GM12878 (cell line): ENCODE measurements at regions not wholly inside any gene's neighbourhood (a gene's known extent, or its start where the extent isn't known, plus 50 kb on each side); places are given as distances from the start of the nearest gene placed in this dataset.

Experiments
- ATAC-seq: fragments of 200-7000 bp; cut with Tn5 transposase; 3 replicates; pipeline ENCODE4 v1.9.1; 2020; ENCODE audit warnings: mild to moderate bottlenecking, moderate library complexity
- BruUV-seq: library from RNA; stranded (reverse); fragments of 400-500 nt; replicated peaks from 2 replicates; lab custom pipeline; 2021; lab: Mats Ljungman, UMichigan
- CTCF ChIA-PET: fragments of 300-600 bp; sonication (Branson Sonifier 250); formaldehyde crosslinking; extraction: SDS; loops from one replicate; lab custom pipeline; 2021; ENCODE audit warnings: inconsistent platforms; lab: Yijun Ruan, JAX
- POLR2A ChIA-PET: fragments of 350-600 bp; formaldehyde crosslinking; extraction: SDS; loops from one replicate; lab custom pipeline; 2021; ENCODE audit warnings: inconsistent platforms; lab: Charles Lee
- RAD21 ChIA-PET: fragments of 300-600 bp; sonication (Branson Sonifier 250); formaldehyde crosslinking; loops from one replicate; lab custom pipeline; 2023; ENCODE audit warnings: antibody characterized with exemption; ENCODE audit not compliant: unreplicated experiment; lab: Charles Lee
- SMC1A ChIA-PET: fragments of 300-600 bp; sonication (Branson Sonifier 250); formaldehyde crosslinking; loops from one replicate; lab custom pipeline; 2023; ENCODE audit not compliant: unreplicated experiment, uncharacterized antibody; lab: Charles Lee
- DNase-seq: peaks from one replicate; pipeline ENCODE4 v3.0.0-alpha.2; 2011; ENCODE audit warnings: low read depth, low spot score
- FAIRE-seq: peaks from 3 replicates; lab custom pipeline; 2011; peaks lifted over from hg19 to GRCh38; lab: Jason Lieb, UNC
- H2AFZ ChIP-seq: 2 replicates; pipeline ENCODE4 v1.6.0; 2011; ENCODE audit warnings: low read depth, low read length, control low read depth; ENCODE audit not compliant: control insufficient read depth
- H3K27ac ChIP-seq: 2 replicates; pipeline ENCODE4 v1.5.1; 2011; ENCODE audit warnings: control low read depth; ENCODE audit not compliant: control insufficient read depth, insufficient read depth
- H3K27me3 ChIP-seq, 2 experiments: replicated peaks in 1 of 2; 2 replicates each; pipeline versions ENCODE4 v1.6.0 to v1.6.1; 2011; ENCODE audit warnings: low read length in 1 of 2; ENCODE audit not compliant: control insufficient read depth in 2 of 2, insufficient read depth in 2 of 2
- H3K36me3 ChIP-seq, 2 experiments: 2 replicates each; pipeline ENCODE4 v1.5.1; 2011; ENCODE audit warnings: low read length in 1 of 2; ENCODE audit not compliant: control insufficient read depth in 2 of 2, insufficient read depth in 2 of 2
- H3K4me1 ChIP-seq: 2 replicates; pipeline ENCODE4 v1.6.1; 2011; ENCODE audit warnings: mild to moderate bottlenecking, low read length, moderate library complexity, mixed read lengths; ENCODE audit not compliant: control insufficient read depth, insufficient read depth
- H3K4me2 ChIP-seq: 2 replicates; pipeline ENCODE4 v1.6.0; 2011; ENCODE audit warnings: control low read depth; ENCODE audit not compliant: control insufficient read depth, insufficient read depth
- H3K4me3 ChIP-seq: fragments of 200-600 bp; sonication (generic); 2 replicates; pipeline ENCODE4 v1.5.1; 2016
- H3K79me2 ChIP-seq: 2 replicates; pipeline ENCODE4 v1.6.0; 2011; ENCODE audit warnings: low read length; ENCODE audit not compliant: control insufficient read depth, insufficient read depth
- H3K9ac ChIP-seq: 2 replicates; pipeline ENCODE4 v1.8.0; 2011; ENCODE audit warnings: low read length, control low read depth, mixed read lengths; ENCODE audit not compliant: control insufficient read depth, insufficient read depth
- H3K9me3 ChIP-seq: replicated peaks from 3 replicates; pipeline ENCODE4 v1.5.1; 2011; ENCODE audit warnings: mild to moderate bottlenecking, low read length; ENCODE audit not compliant: control insufficient read depth, insufficient read depth
- H4K20me1 ChIP-seq: 2 replicates; pipeline ENCODE4 v1.6.0; 2011; ENCODE audit not compliant: control insufficient read depth, insufficient read depth
- ESRRA ChIP-seq: IDR thresholded peaks from 2 replicates; pipeline ENCODE4 v1.6.1; 2012; ENCODE audit warnings: mild to moderate bottlenecking, low read length, improper control_type of control experiment
- FOXM1 ChIP-seq: IDR thresholded peaks from 2 replicates; pipeline ENCODE4 v1.6.1; 2012; ENCODE audit warnings: low read depth, mild to moderate bottlenecking, inconsistent platforms, low read length, moderate library complexity
- HCFC1 ChIP-seq: fragments of 150-350 bp; IDR thresholded peaks from 2 replicates; pipeline ENCODE4 v1.6.1; 2014; ENCODE audit warnings: low read length
- HDGF ChIP-seq: fragments of 450-650 bp; IDR thresholded peaks from 2 replicates; pipeline ENCODE4 v1.6.1; 2016; ENCODE audit warnings: antibody characterized with exemption
- MEF2B ChIP-seq: fragments of 450-650 bp; IDR thresholded peaks from 2 replicates; pipeline ENCODE4 v1.6.1; 2018; ENCODE audit warnings: mild to moderate bottlenecking, moderate library complexity; ENCODE audit not compliant: partially characterized antibody, poor library complexity, severe bottlenecking
- MYB ChIP-seq: fragments of 150-350 bp; IDR thresholded peaks from 2 replicates; pipeline ENCODE4 v1.6.1; 2014; ENCODE audit warnings: mild to moderate bottlenecking, low read depth, low read length, borderline replicate concordance
- PAX8 ChIP-seq: fragments of 450-650 bp; IDR thresholded peaks from 2 replicates; pipeline ENCODE4 v1.6.1; 2017; ENCODE audit warnings: mild to moderate bottlenecking, moderate library complexity
- PML ChIP-seq: IDR thresholded peaks from 2 replicates; pipeline ENCODE4 v1.6.1; 2012; ENCODE audit warnings: low read length, inconsistent platforms
- RB1 ChIP-seq: fragments of 450-650 bp; formaldehyde crosslinking; IDR thresholded peaks from 2 replicates; pipeline ENCODE4 v1.6.1; 2017; ENCODE audit warnings: mild to moderate bottlenecking, borderline replicate concordance
- SMAD5 ChIP-seq: IDR thresholded peaks from 2 replicates; pipeline ENCODE4 v1.6.1; 2016; ENCODE audit warnings: antibody characterized with exemption, low read depth
- in situ Hi-C: fragments of 300-500 bp; cut with MboI; formaldehyde crosslinking; loops from 9 replicates; pipeline ENCODE4 v1.14.3; 2018; ENCODE audit warnings: mixed read lengths
- intact Hi-C: fragments of 100-400 bp; cut with micrococcal nuclease; formaldehyde crosslinking; loops from one replicate; pipeline ENCODE4 v1.14.2; 2022; ENCODE audit not compliant: unreplicated experiment
- TF ChIP-seq, protein P1 (sequence below): fragments of 450-650 bp; IDR thresholded peaks from 2 replicates; pipeline ENCODE4 v1.6.1; 2018; ENCODE audit warnings: mild to moderate bottlenecking, low read depth, moderate library complexity; ENCODE audit not compliant: partially characterized antibody
- TF ChIP-seq, protein P2 (sequence below): fragments of 150-350 bp; IDR thresholded peaks from 2 replicates; pipeline ENCODE4 v1.6.1; 2014; ENCODE audit warnings: mild to moderate bottlenecking, low read depth, low read length
- TF ChIP-seq, protein P3 (sequence below), 3 experiments: IDR thresholded peaks in 2 of 3; conservative IDR thresholded peaks in 1 of 3; 2 replicates each; pipeline ENCODE4 v1.5.1; 2011; ENCODE audit warnings: low read depth in 3 of 3, low read length in 3 of 3, mild to moderate bottlenecking in 3 of 3, control low read depth in 2 of 3, moderate library complexity in 2 of 3, inconsistent platforms in 1 of 3, mixed read lengths in 1 of 3; ENCODE audit not compliant: control insufficient read depth in 2 of 3, insufficient read depth in 1 of 3; ENCODE audit errors: extremely low read depth in 1 of 3

DNA sequence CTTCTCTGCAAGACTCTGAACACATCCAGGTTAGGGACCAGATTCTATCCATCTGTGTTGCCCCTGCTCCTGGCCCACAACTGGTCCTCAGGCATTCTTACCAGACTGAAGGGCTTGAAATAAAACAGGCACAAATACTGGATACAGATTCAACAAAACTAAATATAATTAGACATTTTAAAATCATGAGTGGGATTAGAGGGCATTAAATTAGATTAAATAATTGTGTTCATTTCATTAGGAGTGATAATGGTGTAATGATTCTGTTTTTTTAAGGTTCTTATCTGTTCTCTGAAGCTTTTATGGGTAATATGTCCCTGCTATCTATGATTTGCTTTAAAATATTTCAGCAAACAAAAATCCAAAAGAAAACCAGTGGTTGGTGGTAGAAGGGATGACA is 226.5 kb downstream of the IRS1 start:
- Histone ChIP-seq H3K36me3 (no peaks in the 10 kb centered on the region), H3K27ac (no peak overlapping the region), H4K20me1 (no peaks in the 10 kb centered on the region), H3K9ac (no peak overlapping the region), H3K9me3 (no peaks in the 10 kb centered on the region), H3K4me1 (no peaks in the 10 kb centered on the region), H3K27me3 (no peaks in the 10 kb centered on the region), H3K4me2 (no peak overlapping the region), H3K79me2 (no peaks in the 10 kb centered on the region), H2AFZ (no peak overlapping the region), H3K4me3 (no peak overlapping the region)
- TF ChIP-seq PAX8 (no peak), MYB (no peak), SMAD5 (no peak), FOXM1 (no peak), HCFC1 (no peak), PML (no peak), HDGF (no peak), RB1 (no peak), ESRRA (no peak), MEF2B (no peak)
- TF ChIP-seq, protein P1, sequence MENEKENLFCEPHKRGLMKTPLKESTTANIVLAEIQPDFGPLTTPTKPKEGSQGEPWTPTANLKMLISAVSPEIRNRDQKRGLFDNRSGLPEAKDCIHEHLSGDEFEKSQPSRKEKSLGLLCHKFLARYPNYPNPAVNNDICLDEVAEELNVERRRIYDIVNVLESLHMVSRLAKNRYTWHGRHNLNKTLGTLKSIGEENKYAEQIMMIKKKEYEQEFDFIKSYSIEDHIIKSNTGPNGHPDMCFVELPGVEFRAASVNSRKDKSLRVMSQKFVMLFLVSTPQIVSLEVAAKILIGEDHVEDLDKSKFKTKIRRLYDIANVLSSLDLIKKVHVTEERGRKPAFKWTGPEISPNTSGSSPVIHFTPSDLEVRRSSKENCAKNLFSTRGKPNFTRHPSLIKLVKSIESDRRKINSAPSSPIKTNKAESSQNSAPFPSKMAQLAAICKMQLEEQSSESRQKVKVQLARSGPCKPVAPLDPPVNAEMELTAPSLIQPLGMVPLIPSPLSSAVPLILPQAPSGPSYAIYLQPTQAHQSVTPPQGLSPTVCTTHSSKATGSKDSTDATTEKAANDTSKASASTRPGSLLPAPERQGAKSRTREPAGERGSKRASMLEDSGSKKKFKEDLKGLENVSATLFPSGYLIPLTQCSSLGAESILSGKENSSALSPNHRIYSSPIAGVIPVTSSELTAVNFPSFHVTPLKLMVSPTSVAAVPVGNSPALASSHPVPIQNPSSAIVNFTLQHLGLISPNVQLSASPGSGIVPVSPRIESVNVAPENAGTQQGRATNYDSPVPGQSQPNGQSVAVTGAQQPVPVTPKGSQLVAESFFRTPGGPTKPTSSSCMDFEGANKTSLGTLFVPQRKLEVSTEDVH, result no peak
- TF ChIP-seq, protein P2, sequence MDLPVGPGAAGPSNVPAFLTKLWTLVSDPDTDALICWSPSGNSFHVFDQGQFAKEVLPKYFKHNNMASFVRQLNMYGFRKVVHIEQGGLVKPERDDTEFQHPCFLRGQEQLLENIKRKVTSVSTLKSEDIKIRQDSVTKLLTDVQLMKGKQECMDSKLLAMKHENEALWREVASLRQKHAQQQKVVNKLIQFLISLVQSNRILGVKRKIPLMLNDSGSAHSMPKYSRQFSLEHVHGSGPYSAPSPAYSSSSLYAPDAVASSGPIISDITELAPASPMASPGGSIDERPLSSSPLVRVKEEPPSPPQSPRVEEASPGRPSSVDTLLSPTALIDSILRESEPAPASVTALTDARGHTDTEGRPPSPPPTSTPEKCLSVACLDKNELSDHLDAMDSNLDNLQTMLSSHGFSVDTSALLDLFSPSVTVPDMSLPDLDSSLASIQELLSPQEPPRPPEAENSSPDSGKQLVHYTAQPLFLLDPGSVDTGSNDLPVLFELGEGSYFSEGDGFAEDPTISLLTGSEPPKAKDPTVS, result no peak
- TF ChIP-seq, protein P3, sequence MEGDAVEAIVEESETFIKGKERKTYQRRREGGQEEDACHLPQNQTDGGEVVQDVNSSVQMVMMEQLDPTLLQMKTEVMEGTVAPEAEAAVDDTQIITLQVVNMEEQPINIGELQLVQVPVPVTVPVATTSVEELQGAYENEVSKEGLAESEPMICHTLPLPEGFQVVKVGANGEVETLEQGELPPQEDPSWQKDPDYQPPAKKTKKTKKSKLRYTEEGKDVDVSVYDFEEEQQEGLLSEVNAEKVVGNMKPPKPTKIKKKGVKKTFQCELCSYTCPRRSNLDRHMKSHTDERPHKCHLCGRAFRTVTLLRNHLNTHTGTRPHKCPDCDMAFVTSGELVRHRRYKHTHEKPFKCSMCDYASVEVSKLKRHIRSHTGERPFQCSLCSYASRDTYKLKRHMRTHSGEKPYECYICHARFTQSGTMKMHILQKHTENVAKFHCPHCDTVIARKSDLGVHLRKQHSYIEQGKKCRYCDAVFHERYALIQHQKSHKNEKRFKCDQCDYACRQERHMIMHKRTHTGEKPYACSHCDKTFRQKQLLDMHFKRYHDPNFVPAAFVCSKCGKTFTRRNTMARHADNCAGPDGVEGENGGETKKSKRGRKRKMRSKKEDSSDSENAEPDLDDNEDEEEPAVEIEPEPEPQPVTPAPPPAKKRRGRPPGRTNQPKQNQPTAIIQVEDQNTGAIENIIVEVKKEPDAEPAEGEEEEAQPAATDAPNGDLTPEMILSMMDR (IDR thresholded peaks at IDR 0.05 in 2 of 3, conservative IDR thresholded peaks at IDR 0.05 in 1 of 3; ENCODE audit: control insufficient read depth in 2 of 3, extremely low read depth in 1 of 3, insufficient read depth in 1 of 3, low read depth in 3 of 3, low read length in 3 of 3), result no peak
- ChIA-PET CTCF (no interaction called here), POLR2A (no interaction called here), RAD21 (no interaction called here), SMC1A (no interaction called here)
- FAIRE-seq (no peak), ATAC-seq (no peak), DNase-seq (no peak)
- intact Hi-C loops (no loop called here), in situ Hi-C loops (no loop called here)
- BruUV-seq, result no TSS peak
